ENCODE measurements at regions not wholly inside any gene's neighbourhood (a gene's known extent, or its start where the extent isn't known, plus 50 kb on each side); places are given as distances from the start of the nearest gene placed in this dataset.

GRCh38 chr5:167769846-167770413, 521.5 kb upstream of the WWC1 start:
- no peak for DNase-seq

- peak; percentile 98 for DNase-seq
These were observed 521.0 kb upstream of the WWC1 start for GRCh38 chr5:167770461-167770860.

- DNase-seq = peak; percentile 86
These were observed 519.9 kb upstream of the WWC1 start for GRCh38 chr5:167771571-167771970.

GRCh38 chr5:167773668-167774301, 517.7 kb upstream of the WWC1 start:
- no peak for DNase-seq

- DNase-seq = peak; percentile 58
These were observed 513.7 kb upstream of the WWC1 start for GRCh38 chr5:167777746-167778145.

GRCh38 chr5:167778228-167778627, 513.2 kb upstream of the WWC1 start:
- DNase-seq = no peak

- no peak for DNase-seq
These were observed 511.8 kb upstream of the WWC1 start for GRCh38 chr5:167779644-167780043.

- no peak for DNase-seq
These were observed 511.3 kb upstream of the WWC1 start for GRCh38 chr5:167780177-167780576.

- peak; percentile 73 for DNase-seq
These were observed 508.2 kb upstream of the WWC1 start for GRCh38 chr5:167783145-167783817.

GRCh38 chr5:167785106-167785505, 506.3 kb upstream of the WWC1 start:
- no peak for DNase-seq

GRCh38 chr5:167785901-167786300, 505.5 kb upstream of the WWC1 start:
- no peak for DNase-seq

- peak; percentile 87 for DNase-seq
These were observed 504.4 kb upstream of the WWC1 start for GRCh38 chr5:167786871-167787578.

- no peak for DNase-seq
These were observed 501.4 kb upstream of the WWC1 start for GRCh38 chr5:167790045-167790444.

GRCh38 chr5:167790462-167791260, 500.8 kb upstream of the WWC1 start:
- DNase-seq = peak; percentile 91

GRCh38 chr5:167792514-167792913, 498.9 kb upstream of the WWC1 start:
- DNase-seq = peak; percentile 44

- DNase-seq = no peak
These were observed 497.7 kb upstream of the WWC1 start for GRCh38 chr5:167793700-167794099.

GRCh38 chr5:167794121-167794520, 497.3 kb upstream of the WWC1 start:
- DNase-seq = no peak

- DNase-seq = peak; percentile 71
These were observed 494.8 kb upstream of the WWC1 start for GRCh38 chr5:167796672-167797071.

- peak; percentile 48 for DNase-seq
These were observed 493.5 kb upstream of the WWC1 start for GRCh38 chr5:167797933-167798332.

GRCh38 chr5:167798448-167798847, 493.0 kb upstream of the WWC1 start:
- DNase-seq = no peak

GRCh38 chr5:167800427-167800826, 491.0 kb upstream of the WWC1 start:
- no peak for DNase-seq

- no peak for DNase-seq
These were observed 489.4 kb upstream of the WWC1 start for GRCh38 chr5:167801999-167802398.
